ENCODE measurements at regions not wholly inside any gene's neighbourhood (a gene's known extent, or its start where the extent isn't known, plus 50 kb on each side); places are given as distances from the start of the nearest gene placed in this dataset.

GRCh38 chr2:12953596-12953995 lies 236.9 kb downstream of the TRIB2 start:
- no peak for TF ChIP-seq CTCF (conservative IDR thresholded peaks at IDR 0.05)
- Histone ChIP-seq H3T11ph (ENCODE audit: low read length) (no peak overlapping the region), H3K79me2 (ENCODE audit: insufficient read depth, low read length) (no peaks in the 10 kb centered on the region), H2BK120ac (ENCODE audit: low read depth, low read length, poor library complexity, severe bottlenecking) (no peak overlapping the region), H2AFZ (ENCODE audit: low read length) (no peak overlapping the region), H3K27me3 (ENCODE audit: insufficient read depth, low read length) (no peaks in the 10 kb centered on the region), H3K27ac (ENCODE audit: insufficient read length, low read depth, low read length) (no peak overlapping the region), H3K23me2 (ENCODE audit: insufficient read length, low read depth, low read length, poor library complexity, severe bottlenecking) (no peaks in the 10 kb centered on the region), H4K8ac (replicated peaks; ENCODE audit: insufficient read length, low read depth, low read length) (no peak overlapping the region), H2AK5ac (ENCODE audit: insufficient read length, low read length) (no peak overlapping the region), H3K14ac (ENCODE audit: insufficient read depth, low read length) (no peak overlapping the region), H3K9ac (ENCODE audit: extremely low read depth, insufficient read length, low read length) (no peak overlapping the region), H3K9me3 (ENCODE audit: control insufficient read depth, low read depth, low read length) (no peaks in the 10 kb centered on the region), H2BK20ac (ENCODE audit: low read depth, low read length, poor library complexity, severe bottlenecking) (no peak overlapping the region), H4K5ac (ENCODE audit: insufficient read length, low read depth, low read length) (no peak overlapping the region), H3K18ac (ENCODE audit: insufficient read length, low read depth, low read length) (no peak overlapping the region), H3K4me2 (ENCODE audit: insufficient read depth, insufficient read length, low read length) (no peak overlapping the region), H4K20me1 (ENCODE audit: control insufficient read depth, insufficient read depth, insufficient read length) (no peaks in the 10 kb centered on the region), H4K91ac (ENCODE audit: insufficient read length, low read depth, low read length) (no peak overlapping the region), H3K4ac (ENCODE audit: low read depth, low read length) (no peak overlapping the region), H2BK12ac (ENCODE audit: insufficient read length, low read depth, low read length) (no peak overlapping the region), H3K79me1 (ENCODE audit: insufficient read depth, low read depth, low read length, poor library complexity, severe bottlenecking) (no peaks in the 10 kb centered on the region), H3K23ac (ENCODE audit: insufficient read length, low read depth, low read length) (no peak overlapping the region), H3K4me1 (ENCODE audit: insufficient read depth, low read length) (no peaks in the 10 kb centered on the region), H3K56ac (ENCODE audit: insufficient read length, low read depth, low read length) (no peak overlapping the region), H2BK5ac (ENCODE audit: insufficient read length, low read length) (no peak overlapping the region), H2BK15ac (ENCODE audit: low read depth, low read length) (no peak overlapping the region)
- no peak overlapping the region for H3K4me3 Mint-ChIP-seq
- H3K27me3 Mint-ChIP-seq (ENCODE audit: low read depth) = no peaks in the 10 kb centered on the region; the same call in 1 of the 2 replicates
- H3K9me3 Mint-ChIP-seq = no peaks in the 10 kb centered on the region
- H3K4me1 Mint-ChIP-seq = peaks cover 4 to 8% of the 10 kb centered on the region in 2 experiments; a peak in 3 of 4 replicates
- no peaks in the 10 kb centered on the region for H3K36me3 Mint-ChIP-seq (ENCODE audit: insufficient read depth in 1 of 3, low read depth in 3 of 3)
- H3K27ac Mint-ChIP-seq = no peak overlapping the region
- DNase-seq = no peak
- WGBS (ENCODE audit: extremely low coverage, insufficient read length, low lambda C conversion rate) = no CpG with 5 or more reads among the region's 2 CpGs
